ENCODE measurements at regions not wholly inside any gene's neighbourhood (a gene's known extent, or its start where the extent isn't known, plus 50 kb on each side); places are given as distances from the start of the nearest gene placed in this dataset.

DNA sequence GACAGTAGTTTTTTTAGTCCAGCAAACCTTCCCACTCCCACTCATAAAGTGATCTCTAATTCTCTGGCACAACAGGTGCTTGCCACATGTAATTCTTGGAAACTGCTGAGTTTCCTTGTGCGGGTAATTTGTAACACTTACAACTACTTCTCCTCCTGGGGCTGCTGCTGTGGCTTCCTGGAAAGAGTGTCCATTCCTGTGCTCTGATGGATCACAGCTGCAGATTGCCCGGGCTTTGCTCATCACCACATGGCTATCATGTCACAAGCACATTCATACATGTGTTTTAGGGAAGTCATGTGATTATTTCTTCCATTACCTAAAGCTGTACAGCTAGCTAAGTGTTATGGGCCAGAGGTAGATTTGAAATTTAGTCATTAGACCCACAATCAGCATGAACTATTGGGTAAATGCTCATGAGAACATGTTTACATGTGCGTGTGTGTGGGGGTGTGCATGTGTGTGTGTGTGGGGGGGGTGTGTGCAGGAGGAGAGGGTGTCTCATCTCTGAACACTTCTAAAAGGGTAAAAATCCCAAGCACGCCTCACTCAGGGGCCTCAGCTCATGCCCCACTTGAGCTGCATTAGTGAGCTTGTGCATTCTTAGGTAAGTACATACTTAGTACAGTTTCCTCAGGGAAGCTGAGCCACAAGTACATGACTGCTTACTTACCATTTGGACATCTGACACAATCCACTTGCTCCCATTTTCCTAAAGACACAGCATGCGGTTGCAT lies 118.1 kb upstream of the CCDC112 start:
- Histone ChIP-seq H2BK20ac (ENCODE audit: low read depth, low read length) (peak overlapping the region; percentile 40), H3K9me1 (ENCODE audit: insufficient read depth, low read length) (peaks cover 8% of the 10 kb centered on the region), H3K4me3 (ENCODE audit: insufficient read depth, low read depth, low read length) (no peak overlapping the region), H3K36me3 (ENCODE audit: control insufficient read depth, insufficient read depth, low read length) (no peaks in the 10 kb centered on the region), H3K9me3 (ENCODE audit: control insufficient read depth, insufficient read depth, low read length) (no peaks in the 10 kb centered on the region), H3K4ac (ENCODE audit: low read depth, low read length) (peak overlapping the region; percentile 16; the same call in 1 of the 2 replicates), H2AFZ (replicated peaks; ENCODE audit: low read length, poor library complexity) (peak overlapping the region; percentile 7), H3K4me1 (ENCODE audit: control insufficient read depth, insufficient read depth, low read length) (peaks cover 10% of the 10 kb centered on the region), H3K4me2 (ENCODE audit: low read depth, low read length) (peak overlapping the region; percentile 51), H3K9ac (ENCODE audit: low read depth, low read length) (no peak overlapping the region), H4K8ac (ENCODE audit: low read depth in 2 of 2, low read length in 2 of 2) (peak overlapping the region in 1 of 2 experiments; percentile 22; a peak in 1 of 4 replicates), H3K56ac (ENCODE audit: extremely low read depth, insufficient read depth, low read length) (no peak overlapping the region), H3K23ac (ENCODE audit: low read depth, low read length) (peak overlapping the region; percentile 1; the same call in 1 of the 2 replicates), H2BK15ac (ENCODE audit: low read depth, low read length) (peak overlapping the region; percentile 1; the same call in 1 of the 3 replicates), H3K27me3 (ENCODE audit: control insufficient read depth, insufficient read depth, low read length) (no peaks in the 10 kb centered on the region), H2BK5ac (ENCODE audit: low read depth, low read length, poor library complexity, severe bottlenecking) (peak overlapping the region; percentile 27), H4K20me1 (ENCODE audit: insufficient read depth, low read length) (no peaks in the 10 kb centered on the region), H3K27ac (ENCODE audit: insufficient read depth, low read length) (peak overlapping the region; percentile 7; the same call in 1 of the 2 replicates), H3K79me1 (ENCODE audit: low read depth in 1 of 2, low read length in 2 of 2) (no peaks in the 10 kb centered on the region), H4K5ac (ENCODE audit: low read depth, low read length) (no peak overlapping the region), H2AK5ac (ENCODE audit: low read depth, low read length) (peak overlapping the region; percentile 41; the same call in 1 of the 2 replicates), H2BK120ac (ENCODE audit: low read depth, low read length) (peak overlapping the region; percentile 57), H2AK9ac (replicated peaks; ENCODE audit: low read depth, low read length, poor library complexity) (no peak overlapping the region), H3K18ac (ENCODE audit: low read depth, low read length) (peak overlapping the region; percentile 2), H4K91ac (ENCODE audit: insufficient read depth, low read depth, low read length) (0 out of 2 replicates have a peak overlapping the region, but pooled peaks have one; percentile 1), H3K14ac (replicated peaks; ENCODE audit: low read depth, low read length) (peak overlapping the region; percentile 56; the same call in 1 of the 2 replicates)
- ChIA-PET CTCF (interaction anchor here (0.6 to 1.4 kb wide), 4 partner anchors 9 to 36 kb away, joined by 3 to 4 read pairs (median 4); no protein-coding TSS in a partner anchor), POLR2A (ENCODE audit: unreplicated experiment) (no interaction called here)
- BruUV-seq (replicated peaks): no TSS peak
- WGBS, 2 experiments (ENCODE audit: extremely low coverage in 2 of 2, insufficient read length in 1 of 2): 100% methylated on average over 1 of the region's 5 CpGs; no CpG with 5 or more reads in 1 of the 2 experiments
- DNase-seq (peak; percentile 99), ATAC-seq (ENCODE audit: low read depth) (peak; percentile 76)
- in situ Hi-C loops (cut with MboI; ENCODE audit: low sequenced_read_pairs) (no loop called here), intact Hi-C loops (cut with micrococcal nuclease) (no loop called here), dilution Hi-C loops (cut with HindIII; ENCODE audit: low sequenced_read_pairs, unreplicated experiment) (no loop called here)
- TF ChIP-seq MAZ (IDR thresholded peaks at IDR 0.05; ENCODE audit: borderline replicate concordance, low read depth, low read length) (0 out of 2 replicates have a peak, but pooled peaks have one; percentile 27), RAD21 (IDR thresholded peaks at IDR 0.05; ENCODE audit: low read length) (peak; percentile 13; the same call in 1 of the 2 replicates), CHD1 (IDR thresholded peaks at IDR 0.05; ENCODE audit: low read depth, low read length) (no peak), RFX5 (IDR thresholded peaks at IDR 0.05; ENCODE audit: low read depth, low read length) (no peak), MXI1 (IDR thresholded peaks at IDR 0.05; ENCODE audit: borderline replicate concordance, low read depth, low read length) (peak; percentile 78; the same call in 1 of the 2 replicates), MAFK (IDR thresholded peaks at IDR 0.05; ENCODE audit: low read depth, low read length) (peak; percentile 31; the same call in 1 of the 2 replicates), CEBPB (IDR thresholded peaks at IDR 0.05; ENCODE audit: low read depth, low read length) (peak; percentile 44; the same call in 1 of the 2 replicates), POLR2A (IDR thresholded peaks at IDR 0.05; ENCODE audit: low read depth, low read length) (no peak), RCOR1 (IDR thresholded peaks at IDR 0.05; ENCODE audit: insufficient replicate concordance, low read length) (peak; percentile 85), SMC3 (IDR thresholded peaks at IDR 0.05; ENCODE audit: low read depth, low read length) (no peak), BHLHE40 (IDR thresholded peaks at IDR 0.05; ENCODE audit: low read depth, low read length) (peak; percentile 71), FOS (IDR thresholded peaks at IDR 0.05; ENCODE audit: low read depth, low read length) (peak; percentile 55; the same call in 1 of the 2 replicates), NFE2L2 (IDR thresholded peaks at IDR 0.05; ENCODE audit: low read depth, low read length) (no peak)
- TF ChIP-seq, protein P1, sequence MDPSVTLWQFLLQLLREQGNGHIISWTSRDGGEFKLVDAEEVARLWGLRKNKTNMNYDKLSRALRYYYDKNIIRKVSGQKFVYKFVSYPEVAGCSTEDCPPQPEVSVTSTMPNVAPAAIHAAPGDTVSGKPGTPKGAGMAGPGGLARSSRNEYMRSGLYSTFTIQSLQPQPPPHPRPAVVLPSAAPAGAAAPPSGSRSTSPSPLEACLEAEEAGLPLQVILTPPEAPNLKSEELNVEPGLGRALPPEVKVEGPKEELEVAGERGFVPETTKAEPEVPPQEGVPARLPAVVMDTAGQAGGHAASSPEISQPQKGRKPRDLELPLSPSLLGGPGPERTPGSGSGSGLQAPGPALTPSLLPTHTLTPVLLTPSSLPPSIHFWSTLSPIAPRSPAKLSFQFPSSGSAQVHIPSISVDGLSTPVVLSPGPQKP (IDR thresholded peaks at IDR 0.05; ENCODE audit: borderline replicate concordance, low read depth, low read length): no peak
- TF ChIP-seq, protein P2, sequence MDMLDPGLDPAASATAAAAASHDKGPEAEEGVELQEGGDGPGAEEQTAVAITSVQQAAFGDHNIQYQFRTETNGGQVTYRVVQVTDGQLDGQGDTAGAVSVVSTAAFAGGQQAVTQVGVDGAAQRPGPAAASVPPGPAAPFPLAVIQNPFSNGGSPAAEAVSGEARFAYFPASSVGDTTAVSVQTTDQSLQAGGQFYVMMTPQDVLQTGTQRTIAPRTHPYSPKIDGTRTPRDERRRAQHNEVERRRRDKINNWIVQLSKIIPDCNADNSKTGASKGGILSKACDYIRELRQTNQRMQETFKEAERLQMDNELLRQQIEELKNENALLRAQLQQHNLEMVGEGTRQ (IDR thresholded peaks at IDR 0.05; ENCODE audit: low read depth, low read length): peak; percentile 89

Measured in IMR-90 (cell line).